Endodermal cell (in vitro differentiated cells): ENCODE measurements at regions not wholly inside any gene's neighbourhood (a gene's known extent, or its start where the extent isn't known, plus 50 kb on each side); places are given as distances from the start of the nearest gene placed in this dataset.

Experiments used
- DNase-seq: peaks from one replicate; pipeline ENCODE4 v3.0.0-alpha.2; 2017
- H3K27ac ChIP-seq: 2 replicates; pipeline ENCODE4 v1.5.1; 2013; ENCODE audit warnings: mild to moderate bottlenecking, low read depth, low read length, moderate library complexity
- H3K27me3 ChIP-seq: 2 replicates; pipeline ENCODE4 v1.6.1; 2013; ENCODE audit warnings: mild to moderate bottlenecking, low read length, moderate library complexity; ENCODE audit not compliant: insufficient read depth, control insufficient read depth, poor library complexity, severe bottlenecking
- H3K36me3 ChIP-seq: 2 replicates; pipeline ENCODE4 v1.7.0; 2013; ENCODE audit warnings: mild to moderate bottlenecking, low read length, moderate library complexity; ENCODE audit not compliant: control insufficient read depth, insufficient read depth
- H3K4me1 ChIP-seq: one replicate; pipeline ENCODE4 v1.7.0; 2013; ENCODE audit warnings: low read length; ENCODE audit not compliant: control insufficient read depth, insufficient read depth
- H3K4me3 ChIP-seq: 2 replicates; pipeline ENCODE4 v1.5.1; 2013; ENCODE audit warnings: mild to moderate bottlenecking, low read length, moderate library complexity
- H3K9ac ChIP-seq: 2 replicates; pipeline ENCODE4 v1.6.1; 2013; ENCODE audit warnings: mild to moderate bottlenecking, low read length, moderate library complexity; ENCODE audit not compliant: poor library complexity, severe bottlenecking; ENCODE audit errors: extremely low read depth
- H3K9me3 ChIP-seq: 2 replicates; pipeline ENCODE4 v1.6.1; 2013; ENCODE audit warnings: mild to moderate bottlenecking, low read length, moderate library complexity; ENCODE audit not compliant: control insufficient read depth
- H3K27ac Mint-ChIP-seq: 2 replicates; pipeline ENCODE4 v1.8.0; 2020; ENCODE audit warnings: mixed read lengths
- H3K27me3 Mint-ChIP-seq: 2 replicates; pipeline ENCODE4 v1.8.0; 2021; ENCODE audit warnings: mild to moderate bottlenecking, mixed read lengths; ENCODE audit not compliant: insufficient read depth
- H3K36me3 Mint-ChIP-seq: 2 replicates; pipeline ENCODE4 v1.8.0; 2020; ENCODE audit warnings: low read depth, mixed read lengths
- H3K4me1 Mint-ChIP-seq: 2 replicates; pipeline ENCODE4 v1.8.0; 2020; ENCODE audit warnings: mixed read lengths
- H3K4me3 Mint-ChIP-seq: 2 replicates; pipeline ENCODE4 v1.8.0; 2020; ENCODE audit warnings: mild to moderate bottlenecking, moderate library complexity, mixed read lengths
- H3K9me3 Mint-ChIP-seq: 2 replicates; pipeline ENCODE4 v1.8.0; 2020; ENCODE audit warnings: mild to moderate bottlenecking, mixed read lengths
- WGBS, 2 experiments: methylation state at CpG; one replicate each; pipeline versions ENCODE4 v1.1.5 to v1.1.7; 2013; ENCODE audit warnings: missing lambda C conversion rate in 2 of 2, mixed read lengths in 1 of 2; ENCODE audit not compliant: insufficient coverage in 1 of 2, insufficient read length in 1 of 2; 5-methylcytosine and 5-hydroxymethylcytosine counted together
- TF ChIP-seq, protein P1 (sequence below): fragments of 200-600 bp; sonication (generic); conservative IDR thresholded peaks from 2 replicates; pipeline ENCODE4 v1.5.0; 2021; ENCODE audit warnings: antibody characterized with exemption, mild to moderate bottlenecking

DNA sequence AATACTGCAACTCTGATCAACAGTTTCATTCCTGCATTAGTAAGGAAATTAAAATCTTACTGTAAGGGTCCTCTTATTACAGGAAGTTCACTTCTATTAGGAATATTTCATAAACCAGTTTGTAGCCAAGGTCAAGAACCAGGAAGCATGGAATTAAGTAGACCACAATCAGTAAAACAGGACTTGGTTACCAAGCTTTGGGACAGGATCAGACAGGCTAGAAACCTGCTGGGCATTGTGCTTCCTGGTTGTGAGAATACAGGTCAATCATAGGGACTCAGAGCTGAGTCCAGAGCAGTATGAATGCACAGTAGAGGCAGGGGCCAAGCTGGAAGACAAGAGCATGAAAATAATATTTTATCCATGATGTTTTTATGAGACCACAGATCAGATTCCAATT lies 248.0 kb downstream of the IKZF2 start:
- no peak for DNase-seq
- TF ChIP-seq, protein P1, sequence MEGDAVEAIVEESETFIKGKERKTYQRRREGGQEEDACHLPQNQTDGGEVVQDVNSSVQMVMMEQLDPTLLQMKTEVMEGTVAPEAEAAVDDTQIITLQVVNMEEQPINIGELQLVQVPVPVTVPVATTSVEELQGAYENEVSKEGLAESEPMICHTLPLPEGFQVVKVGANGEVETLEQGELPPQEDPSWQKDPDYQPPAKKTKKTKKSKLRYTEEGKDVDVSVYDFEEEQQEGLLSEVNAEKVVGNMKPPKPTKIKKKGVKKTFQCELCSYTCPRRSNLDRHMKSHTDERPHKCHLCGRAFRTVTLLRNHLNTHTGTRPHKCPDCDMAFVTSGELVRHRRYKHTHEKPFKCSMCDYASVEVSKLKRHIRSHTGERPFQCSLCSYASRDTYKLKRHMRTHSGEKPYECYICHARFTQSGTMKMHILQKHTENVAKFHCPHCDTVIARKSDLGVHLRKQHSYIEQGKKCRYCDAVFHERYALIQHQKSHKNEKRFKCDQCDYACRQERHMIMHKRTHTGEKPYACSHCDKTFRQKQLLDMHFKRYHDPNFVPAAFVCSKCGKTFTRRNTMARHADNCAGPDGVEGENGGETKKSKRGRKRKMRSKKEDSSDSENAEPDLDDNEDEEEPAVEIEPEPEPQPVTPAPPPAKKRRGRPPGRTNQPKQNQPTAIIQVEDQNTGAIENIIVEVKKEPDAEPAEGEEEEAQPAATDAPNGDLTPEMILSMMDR, result no peak
- no peaks in the 10 kb centered on the region for H3K27me3 ChIP-seq
- no peak overlapping the region for H3K9ac ChIP-seq
- H3K27ac ChIP-seq, result no peak overlapping the region
- H3K4me1 ChIP-seq, result peaks cover 3% of the 10 kb centered on the region
- H3K27me3 Mint-ChIP-seq, result no peaks in the 10 kb centered on the region
- no peaks in the 10 kb centered on the region for H3K9me3 ChIP-seq
- H3K4me3 ChIP-seq, result no peak overlapping the region
- peaks cover 16% of the 10 kb centered on the region for H3K4me1 Mint-ChIP-seq
- no peak overlapping the region for H3K4me3 Mint-ChIP-seq
- no peak overlapping the region for H3K27ac Mint-ChIP-seq
- H3K36me3 Mint-ChIP-seq, result no peaks in the 10 kb centered on the region
- H3K9me3 Mint-ChIP-seq, result no peaks in the 10 kb centered on the region
- no peaks in the 10 kb centered on the region for H3K36me3 ChIP-seq

DNA sequence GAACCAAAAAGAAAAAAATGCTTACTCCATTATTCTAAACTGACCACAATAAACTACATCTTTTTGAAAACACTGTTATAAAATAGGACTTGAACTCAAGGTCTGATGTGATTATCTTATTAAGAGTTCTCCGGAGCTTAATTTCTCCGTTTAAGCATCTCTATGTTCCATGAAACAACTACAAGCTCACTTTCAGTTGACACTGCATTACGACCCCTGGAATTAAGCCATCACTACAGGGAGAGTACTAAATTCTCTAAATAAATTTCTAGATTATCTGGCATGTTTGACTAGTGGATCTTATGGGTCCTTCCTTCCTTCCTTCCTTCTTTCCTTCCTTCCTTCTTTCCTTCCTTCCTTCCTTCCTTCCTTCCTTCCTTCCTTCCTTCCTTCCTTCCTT lies 249.0 kb downstream of the IKZF2 start:
- Mint-ChIP-seq H3K27ac (no peak overlapping the region), H3K9me3 (no peaks in the 10 kb centered on the region), H3K4me1 (peaks cover 16% of the 10 kb centered on the region), H3K36me3 (no peaks in the 10 kb centered on the region), H3K27me3 (no peaks in the 10 kb centered on the region), H3K4me3 (no peak overlapping the region)
- DNase-seq, result no peak
- Histone ChIP-seq H3K4me3 (no peak overlapping the region), H3K27me3 (no peaks in the 10 kb centered on the region), H3K27ac (no peak overlapping the region), H3K4me1 (peaks cover 3% of the 10 kb centered on the region), H3K36me3 (no peaks in the 10 kb centered on the region), H3K9ac (no peak overlapping the region), H3K9me3 (no peaks in the 10 kb centered on the region)
- WGBS, 2 experiments, result 95% methylated on average over 3 of the region's 3 CpGs; no CpG with 5 or more reads in 1 of the 2 experiments
- TF ChIP-seq, protein P1, result no peak

DNA sequence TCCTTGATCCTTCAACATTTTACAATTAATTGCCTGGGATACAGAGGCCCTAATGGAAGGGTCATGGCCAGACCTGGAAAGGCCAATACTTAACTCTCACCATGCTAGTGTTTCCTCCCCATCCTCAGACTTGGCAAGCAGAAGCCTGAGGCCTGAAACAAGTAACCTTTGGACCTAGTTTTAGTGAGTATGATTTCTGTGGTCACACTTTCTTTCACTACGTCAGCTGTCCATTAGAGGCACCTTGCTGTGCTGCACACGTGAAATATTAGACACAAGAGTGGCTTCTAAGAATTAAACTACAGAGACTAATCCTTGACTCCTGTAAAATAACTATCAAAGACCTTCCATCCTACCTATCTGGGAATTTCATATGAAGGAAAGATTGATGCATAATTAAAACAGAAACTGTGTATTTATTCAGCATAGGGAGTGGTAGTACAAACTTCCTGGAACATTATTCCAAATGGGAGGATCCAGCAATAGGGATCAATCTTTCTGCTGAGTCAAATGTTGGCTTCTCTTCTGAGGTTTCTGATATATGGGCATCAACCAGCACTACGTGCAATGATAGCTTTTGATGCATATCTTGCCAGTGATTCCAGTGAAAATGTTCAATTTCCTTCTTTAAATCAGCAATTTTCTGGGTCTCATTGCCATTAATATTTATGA lies 249.7 kb downstream of the IKZF2 start:
- H3K36me3 ChIP-seq, result no peaks in the 10 kb centered on the region
- no peaks in the 10 kb centered on the region for H3K9me3 ChIP-seq
- 91 to 100% methylated on average over 1 to 3 of the region's 3 CpGs for WGBS, 2 experiments
- no peak overlapping the region for H3K4me3 Mint-ChIP-seq
- no peaks in the 10 kb centered on the region for H3K27me3 ChIP-seq
- H3K4me3 ChIP-seq, result no peak overlapping the region
- no peak for DNase-seq
- no peak overlapping the region for H3K27ac Mint-ChIP-seq
- no peak overlapping the region for H3K27ac ChIP-seq
- H3K9me3 Mint-ChIP-seq, result no peaks in the 10 kb centered on the region
- peaks cover 13% of the 10 kb centered on the region for H3K4me1 Mint-ChIP-seq
- TF ChIP-seq, protein P1, result no peak
- H3K36me3 Mint-ChIP-seq, result no peaks in the 10 kb centered on the region
- peaks cover 3% of the 10 kb centered on the region for H3K4me1 ChIP-seq
- H3K9ac ChIP-seq, result no peak overlapping the region
- no peaks in the 10 kb centered on the region for H3K27me3 Mint-ChIP-seq
